ENCODE measurements at regions not wholly inside any gene's neighbourhood (a gene's known extent, or its start where the extent isn't known, plus 50 kb on each side); places are given as distances from the start of the nearest gene placed in this dataset.

DNA sequence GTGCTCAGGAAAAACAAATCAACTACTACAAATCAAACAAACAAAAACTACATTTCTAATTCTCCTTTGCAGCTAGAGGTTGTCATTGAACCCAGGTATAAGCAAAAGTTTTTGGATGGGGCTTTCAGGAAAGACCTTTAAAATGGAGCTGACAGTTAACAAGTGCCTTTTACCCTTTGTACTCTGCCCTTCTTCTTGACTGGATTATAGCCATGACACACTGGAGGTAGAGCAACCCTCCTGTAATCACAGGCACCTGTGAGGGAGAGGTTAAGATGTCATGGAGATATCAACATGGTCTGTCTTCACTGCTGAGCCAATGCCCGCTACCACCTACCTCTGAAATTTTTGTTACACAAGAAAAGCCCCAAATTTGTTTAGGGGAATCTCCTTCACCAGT lies 100.0 kb upstream of the GLS start:
- 70 to 82% methylated on average over 1 of the region's 1 CpG for WGBS, 2 donors (ENCODE audit: low coverage in 1 of 2)

DNA sequence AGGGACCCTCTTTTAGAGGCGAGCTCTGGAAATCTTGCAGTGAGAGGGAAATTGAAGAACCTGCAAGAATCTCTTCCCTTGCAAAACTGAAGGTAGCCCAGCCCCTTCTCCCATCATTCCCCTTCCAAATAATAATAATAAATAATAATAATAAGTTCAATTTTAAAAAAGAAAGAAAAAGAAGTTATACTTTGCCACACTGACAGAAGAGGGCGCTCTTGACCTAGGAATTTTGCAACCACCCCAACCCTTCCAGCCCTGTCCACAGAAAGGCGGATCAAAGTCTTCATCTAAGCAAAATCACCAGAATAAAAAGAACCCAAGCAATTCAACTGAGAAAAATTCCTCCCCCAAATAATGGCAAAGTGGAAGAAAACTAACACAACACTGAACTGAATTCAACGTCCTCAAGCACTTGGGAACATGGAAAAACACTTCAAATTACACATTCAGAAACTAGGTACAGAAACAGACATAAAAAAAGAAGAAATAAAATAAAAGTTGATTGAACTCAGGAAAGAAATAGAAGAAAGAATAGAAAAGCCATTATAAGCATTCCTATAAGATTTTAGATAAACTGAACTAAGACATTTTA lies 98.9 kb upstream of the GLS start:
- Histone ChIP-seq H3K36me3 (no peaks in the 10 kb centered on the region), H3K27ac (no peak overlapping the region), H3K4me1 (peaks cover 0 to 22% (median 3%) of the 10 kb centered on the region in 4 donors), H3K27me3 (no peaks in the 10 kb centered on the region), H3K4me3 (no peak overlapping the region), H3K9me3 (no peaks in the 10 kb centered on the region)
- in situ Hi-C loops (cut with MboI; ENCODE audit: low pct_ligation_motif_present in 1 of 4, low pct_unique_long_range_greater_than_20kb in 1 of 4, low sequenced_read_pairs in 3 of 4) (loop anchor here in 1 of 4 donors (25.0 kb wide), 1 partner anchor 381 kb away; the partner anchor contains the start of gene STAT4), intact Hi-C loops (cut with DNase I; ENCODE audit: low total_unique reads) (loop anchor here (5.0 kb wide), 1 partner anchor 251 kb away; no protein-coding TSS in a partner anchor)
- DNase-seq, result peak; percentile 63
- WGBS, 2 donors (ENCODE audit: low coverage in 1 of 2), result 23 to 28% methylated on average over 2 to 4 of the region's 4 CpGs
- TF ChIP-seq POLR2A (IDR thresholded peaks at IDR 0.05), result no peak
- TF ChIP-seq, protein P1, sequence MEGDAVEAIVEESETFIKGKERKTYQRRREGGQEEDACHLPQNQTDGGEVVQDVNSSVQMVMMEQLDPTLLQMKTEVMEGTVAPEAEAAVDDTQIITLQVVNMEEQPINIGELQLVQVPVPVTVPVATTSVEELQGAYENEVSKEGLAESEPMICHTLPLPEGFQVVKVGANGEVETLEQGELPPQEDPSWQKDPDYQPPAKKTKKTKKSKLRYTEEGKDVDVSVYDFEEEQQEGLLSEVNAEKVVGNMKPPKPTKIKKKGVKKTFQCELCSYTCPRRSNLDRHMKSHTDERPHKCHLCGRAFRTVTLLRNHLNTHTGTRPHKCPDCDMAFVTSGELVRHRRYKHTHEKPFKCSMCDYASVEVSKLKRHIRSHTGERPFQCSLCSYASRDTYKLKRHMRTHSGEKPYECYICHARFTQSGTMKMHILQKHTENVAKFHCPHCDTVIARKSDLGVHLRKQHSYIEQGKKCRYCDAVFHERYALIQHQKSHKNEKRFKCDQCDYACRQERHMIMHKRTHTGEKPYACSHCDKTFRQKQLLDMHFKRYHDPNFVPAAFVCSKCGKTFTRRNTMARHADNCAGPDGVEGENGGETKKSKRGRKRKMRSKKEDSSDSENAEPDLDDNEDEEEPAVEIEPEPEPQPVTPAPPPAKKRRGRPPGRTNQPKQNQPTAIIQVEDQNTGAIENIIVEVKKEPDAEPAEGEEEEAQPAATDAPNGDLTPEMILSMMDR (IDR thresholded peaks at IDR 0.05), result peak; percentile 61 to 78 (median 67)
- no peak for TF ChIP-seq POLR2AphosphoS5 (IDR thresholded peaks at IDR 0.05)
- TF ChIP-seq EP300 (IDR thresholded peaks at IDR 0.05; ENCODE audit: low read depth), result no peak

More for the DNA sequence above, 100.0 kb upstream of the GLS start:
- intact Hi-C loops (cut with DNase I; ENCODE audit: low total_unique reads) (loop anchor here (5.0 kb wide), 1 partner anchor 252 kb away; no protein-coding TSS in a partner anchor), in situ Hi-C loops (cut with MboI; ENCODE audit: low pct_ligation_motif_present in 1 of 4, low pct_unique_long_range_greater_than_20kb in 1 of 4, low sequenced_read_pairs in 3 of 4) (loop anchor here in 1 of 4 donors (25.0 kb wide), 1 partner anchor 382 kb away; the partner anchor contains the start of gene STAT4)
- Histone ChIP-seq H3K4me1 (peaks cover 0 to 13% (median 0%) of the 10 kb centered on the region in 4 donors), H3K4me3 (no peak overlapping the region), H3K27me3 (no peaks in the 10 kb centered on the region), H3K27ac (no peak overlapping the region), H3K36me3 (no peaks in the 10 kb centered on the region), H3K9me3 (no peaks in the 10 kb centered on the region)
- DNase-seq, result no peak
- TF ChIP-seq POLR2A (IDR thresholded peaks at IDR 0.05) (no peak), POLR2AphosphoS5 (IDR thresholded peaks at IDR 0.05) (no peak), EP300 (IDR thresholded peaks at IDR 0.05; ENCODE audit: low read depth) (no peak)
- TF ChIP-seq, protein P1 (IDR thresholded peaks at IDR 0.05), result no peak

DNA sequence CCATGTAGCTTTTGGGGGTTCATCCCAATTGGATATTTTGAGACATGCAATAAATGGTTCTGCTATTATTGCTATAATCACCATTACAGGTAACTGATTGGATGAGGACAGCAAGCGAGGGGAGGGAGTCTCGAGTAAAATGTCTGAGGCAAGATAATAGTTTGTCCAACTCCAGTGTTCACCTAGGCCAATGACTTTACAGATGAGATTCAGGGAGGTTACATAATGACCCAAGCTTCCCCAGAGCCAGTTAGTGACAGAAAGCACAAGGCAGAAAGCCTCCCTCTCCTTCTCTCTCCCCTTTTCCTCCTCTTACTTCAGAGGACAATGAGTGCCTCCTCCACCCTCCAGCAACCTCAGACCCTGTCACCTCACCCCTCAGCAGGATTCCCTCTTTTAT lies 98.4 kb upstream of the GLS start:
- Histone ChIP-seq H3K4me3 (no peak overlapping the region), H3K36me3 (no peaks in the 10 kb centered on the region), H3K27ac (no peak overlapping the region), H3K4me1 (peaks cover 0 to 26% (median 4%) of the 10 kb centered on the region in 4 donors), H3K27me3 (no peaks in the 10 kb centered on the region), H3K9me3 (no peaks in the 10 kb centered on the region)
- TF ChIP-seq EP300 (IDR thresholded peaks at IDR 0.05; ENCODE audit: low read depth) (no peak), POLR2AphosphoS5 (IDR thresholded peaks at IDR 0.05) (no peak), POLR2A (IDR thresholded peaks at IDR 0.05) (no peak)
- TF ChIP-seq, protein P1 (IDR thresholded peaks at IDR 0.05), result no peak
- intact Hi-C loops (cut with DNase I; ENCODE audit: low total_unique reads), result loop anchor here (5.0 kb wide), 1 partner anchor 250 kb away; no protein-coding TSS in a partner anchor
- in situ Hi-C loops (cut with MboI; ENCODE audit: low pct_ligation_motif_present in 1 of 4, low pct_unique_long_range_greater_than_20kb in 1 of 4, low sequenced_read_pairs in 3 of 4), result loop anchor here in 1 of 4 donors (25.0 kb wide), 1 partner anchor 380 kb away; the partner anchor contains the start of gene STAT4
- WGBS, 2 donors (ENCODE audit: low coverage in 1 of 2), result 95% methylated on average over 2 of the region's 2 CpGs
- no peak for DNase-seq

DNA sequence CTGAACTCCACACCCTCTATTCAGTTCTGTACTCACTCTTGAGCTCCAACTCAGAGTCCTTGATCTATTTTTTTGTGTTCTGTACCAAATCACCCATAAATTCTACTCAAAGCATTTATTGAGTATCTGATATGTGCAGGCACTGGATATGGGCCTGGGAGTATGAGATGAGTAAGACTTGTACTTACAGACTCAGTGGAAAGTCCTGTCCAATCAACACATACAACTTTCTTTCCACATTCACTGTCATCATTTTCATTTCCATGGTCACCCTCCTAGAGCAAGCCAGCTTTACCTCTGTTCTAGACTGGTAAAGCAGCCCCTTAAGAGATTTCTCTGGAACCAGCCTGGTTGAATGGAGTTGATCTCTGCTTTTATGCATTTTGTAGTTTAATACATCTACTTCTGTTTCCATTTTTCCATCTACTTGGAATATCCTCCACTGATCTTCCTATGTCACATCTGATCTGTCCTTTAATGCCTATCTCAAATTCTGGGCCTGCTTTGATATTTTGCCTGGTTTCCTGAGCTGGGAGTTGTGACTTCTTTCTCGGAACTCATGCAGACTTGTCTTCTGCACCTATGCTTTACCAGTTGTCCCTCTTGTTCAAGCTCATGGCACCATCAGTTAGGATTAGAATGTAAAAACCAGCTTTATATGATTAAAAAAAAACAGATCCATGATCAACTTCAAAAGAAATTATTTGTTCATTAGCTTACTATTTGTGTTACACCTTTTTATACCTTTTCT lies 96.9 kb upstream of the GLS start:
- TF ChIP-seq POLR2AphosphoS5 (IDR thresholded peaks at IDR 0.05), result no peak
- no peak for TF ChIP-seq POLR2A (IDR thresholded peaks at IDR 0.05)
- TF ChIP-seq, protein P1 (IDR thresholded peaks at IDR 0.05), result no peak
- no peak for TF ChIP-seq EP300 (IDR thresholded peaks at IDR 0.05; ENCODE audit: low read depth)
- in situ Hi-C loops (cut with MboI; ENCODE audit: low pct_ligation_motif_present in 1 of 4, low pct_unique_long_range_greater_than_20kb in 1 of 4, low sequenced_read_pairs in 3 of 4) (loop anchor here in 1 of 4 donors (25.0 kb wide), 1 partner anchor 379 kb away; the partner anchor contains the start of gene STAT4), intact Hi-C loops (cut with DNase I; ENCODE audit: low total_unique reads) (loop anchor here (5.0 kb wide), 1 partner anchor 249 kb away; no protein-coding TSS in a partner anchor)
- Histone ChIP-seq H3K27me3 (no peaks in the 10 kb centered on the region), H3K4me3 (no peak overlapping the region), H3K9me3 (no peaks in the 10 kb centered on the region), H3K36me3 (no peaks in the 10 kb centered on the region), H3K4me1 (peaks cover 0 to 26% (median 4%) of the 10 kb centered on the region in 4 donors), H3K27ac (no peak overlapping the region)
- WGBS, 2 donors (ENCODE audit: low coverage in 1 of 2), result 97 to 100% methylated on average over 1 of the region's 1 CpG
- DNase-seq, result no peak

Measured in transverse colon (tissue), 4 donors.